ENCODE measurements at regions not wholly inside any gene's neighbourhood (a gene's known extent, or its start where the extent isn't known, plus 50 kb on each side); places are given as distances from the start of the nearest gene placed in this dataset.

DNA sequence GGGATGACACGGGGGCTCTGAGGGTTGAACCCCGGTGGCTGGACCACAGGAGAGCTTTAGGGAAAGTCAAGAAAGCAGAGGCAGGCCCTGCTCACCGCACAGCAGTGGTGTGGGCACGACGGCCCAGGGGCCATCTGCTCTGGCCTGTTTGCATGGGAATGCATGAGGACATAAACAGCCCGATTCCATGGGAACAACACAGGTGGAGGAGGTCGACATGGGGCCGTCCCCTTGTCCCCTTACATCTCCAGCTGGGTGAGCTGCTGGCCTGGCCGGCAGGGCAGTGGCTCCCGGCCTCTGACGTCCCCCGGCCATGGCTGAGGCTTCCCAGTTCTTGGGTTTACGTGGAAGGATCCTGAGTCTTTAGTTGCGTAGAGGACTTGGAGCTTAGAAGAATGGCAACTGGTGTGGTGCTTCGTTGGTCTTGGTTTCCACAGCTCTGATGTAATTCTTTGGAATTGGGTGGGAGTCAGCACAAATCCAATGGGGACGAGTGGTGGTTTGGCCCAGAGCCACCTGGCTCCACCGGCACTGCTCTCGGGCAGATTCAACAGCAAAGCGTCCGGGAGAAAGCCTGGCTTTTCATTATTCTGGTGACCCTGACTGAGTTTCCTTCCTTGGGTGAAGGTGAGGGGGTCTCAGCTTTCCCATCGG is 98.3 kb upstream of the HDAC4 start:
- TF ChIP-seq POLR2A (IDR thresholded peaks at IDR 0.05): no peak
- TF ChIP-seq, protein P1, sequence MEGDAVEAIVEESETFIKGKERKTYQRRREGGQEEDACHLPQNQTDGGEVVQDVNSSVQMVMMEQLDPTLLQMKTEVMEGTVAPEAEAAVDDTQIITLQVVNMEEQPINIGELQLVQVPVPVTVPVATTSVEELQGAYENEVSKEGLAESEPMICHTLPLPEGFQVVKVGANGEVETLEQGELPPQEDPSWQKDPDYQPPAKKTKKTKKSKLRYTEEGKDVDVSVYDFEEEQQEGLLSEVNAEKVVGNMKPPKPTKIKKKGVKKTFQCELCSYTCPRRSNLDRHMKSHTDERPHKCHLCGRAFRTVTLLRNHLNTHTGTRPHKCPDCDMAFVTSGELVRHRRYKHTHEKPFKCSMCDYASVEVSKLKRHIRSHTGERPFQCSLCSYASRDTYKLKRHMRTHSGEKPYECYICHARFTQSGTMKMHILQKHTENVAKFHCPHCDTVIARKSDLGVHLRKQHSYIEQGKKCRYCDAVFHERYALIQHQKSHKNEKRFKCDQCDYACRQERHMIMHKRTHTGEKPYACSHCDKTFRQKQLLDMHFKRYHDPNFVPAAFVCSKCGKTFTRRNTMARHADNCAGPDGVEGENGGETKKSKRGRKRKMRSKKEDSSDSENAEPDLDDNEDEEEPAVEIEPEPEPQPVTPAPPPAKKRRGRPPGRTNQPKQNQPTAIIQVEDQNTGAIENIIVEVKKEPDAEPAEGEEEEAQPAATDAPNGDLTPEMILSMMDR (IDR thresholded peaks at IDR 0.05): no peak
- no peak for TF ChIP-seq POLR2AphosphoS5 (IDR thresholded peaks at IDR 0.05)

Data from suprapubic skin (tissue), 4 donors.